Erythroblast (primary cell): ENCODE measurements at regions not wholly inside any gene's neighbourhood (a gene's known extent, or its start where the extent isn't known, plus 50 kb on each side); places are given as distances from the start of the nearest gene placed in this dataset.
"Not testable (repeated sequence)": the region's sequence is repeated elsewhere in the genome, so short reads cannot be mapped to it uniquely, and the experiment has no call there.

Experiments used
- DNase-seq, 2 experiments: peaks; one replicate each; lab custom pipeline; 2025; lab: John Stamatoyannopoulos, UW
- GATA1 ChIP-seq: IDR thresholded peaks from 2 replicates; pipeline ENCODE4 v1.6.1; 2011; ENCODE audit warnings: low read depth, mild to moderate bottlenecking, control low read depth, low read length, moderate library complexity
- POLR2A ChIP-seq: IDR thresholded peaks from 2 replicates; pipeline ENCODE4 v1.6.1; 2011; ENCODE audit warnings: mild to moderate bottlenecking, low read length

DNA sequence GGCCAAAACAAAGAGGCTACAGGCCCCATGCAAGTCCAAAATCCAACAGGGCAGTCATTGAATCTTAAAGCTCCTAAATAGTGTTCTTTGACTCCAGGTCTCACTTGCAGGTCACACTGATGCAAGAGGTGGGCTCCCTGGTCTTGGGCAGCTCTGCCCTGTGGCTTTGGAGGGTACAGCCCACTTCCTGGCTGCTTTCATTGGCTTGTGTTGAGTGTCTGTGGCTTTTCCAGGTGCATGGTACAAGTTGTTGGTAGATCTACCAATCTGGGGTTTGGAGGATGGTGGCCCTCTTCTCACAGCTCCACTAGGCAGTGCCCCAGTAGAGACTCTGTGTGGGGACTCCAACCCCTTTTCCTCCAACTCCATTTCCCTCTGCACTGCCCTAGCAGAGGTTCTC lies 115.8 kb upstream of the ALKAL2 start:
- TF ChIP-seq GATA1: no peak
- no peak for TF ChIP-seq POLR2A
- no peak for DNase-seq

DNA sequence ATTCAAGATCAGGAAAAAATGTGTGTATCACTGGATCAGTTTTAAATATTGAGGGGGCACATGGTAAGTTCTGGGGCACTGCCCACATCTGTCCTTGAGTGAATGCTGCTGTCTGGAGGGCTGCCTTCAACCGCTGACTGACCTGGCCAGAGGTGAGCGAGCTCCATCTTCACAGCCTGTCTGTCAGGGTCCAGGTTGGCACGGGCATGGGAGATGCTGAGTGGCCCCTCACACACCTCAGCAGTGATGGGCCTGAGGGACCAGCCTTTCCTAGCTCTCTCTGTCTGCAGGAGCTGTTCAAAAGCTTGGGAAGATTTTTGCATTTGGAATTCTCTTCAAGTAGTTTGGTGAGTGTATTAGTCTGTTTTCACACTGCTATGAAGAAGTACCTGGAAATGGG lies 114.8 kb upstream of the ALKAL2 start:
- TF ChIP-seq POLR2A: no peak
- no peak for TF ChIP-seq GATA1
- no peak for DNase-seq

DNA sequence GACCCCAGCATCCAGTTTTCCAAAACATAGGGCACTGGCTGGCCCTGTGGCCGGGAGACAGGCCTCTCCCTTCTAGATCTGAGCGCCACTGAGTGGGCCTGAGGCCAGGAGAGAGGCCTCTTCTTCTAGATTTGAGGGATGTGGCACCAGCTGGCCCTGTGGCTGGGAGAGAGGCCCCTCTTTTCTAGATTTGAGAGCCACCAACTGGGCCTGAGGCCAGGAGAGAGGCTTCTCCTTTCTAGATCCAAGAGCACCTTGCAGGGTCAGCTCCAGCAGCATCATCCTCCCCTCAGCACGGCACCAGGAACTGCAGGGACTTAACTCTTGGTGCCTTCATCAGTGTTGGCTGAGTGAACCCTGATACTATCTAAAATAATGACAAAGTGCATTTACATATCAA lies 114.3 kb upstream of the ALKAL2 start:
- TF ChIP-seq POLR2A: no peak
- TF ChIP-seq GATA1: no peak

DNA sequence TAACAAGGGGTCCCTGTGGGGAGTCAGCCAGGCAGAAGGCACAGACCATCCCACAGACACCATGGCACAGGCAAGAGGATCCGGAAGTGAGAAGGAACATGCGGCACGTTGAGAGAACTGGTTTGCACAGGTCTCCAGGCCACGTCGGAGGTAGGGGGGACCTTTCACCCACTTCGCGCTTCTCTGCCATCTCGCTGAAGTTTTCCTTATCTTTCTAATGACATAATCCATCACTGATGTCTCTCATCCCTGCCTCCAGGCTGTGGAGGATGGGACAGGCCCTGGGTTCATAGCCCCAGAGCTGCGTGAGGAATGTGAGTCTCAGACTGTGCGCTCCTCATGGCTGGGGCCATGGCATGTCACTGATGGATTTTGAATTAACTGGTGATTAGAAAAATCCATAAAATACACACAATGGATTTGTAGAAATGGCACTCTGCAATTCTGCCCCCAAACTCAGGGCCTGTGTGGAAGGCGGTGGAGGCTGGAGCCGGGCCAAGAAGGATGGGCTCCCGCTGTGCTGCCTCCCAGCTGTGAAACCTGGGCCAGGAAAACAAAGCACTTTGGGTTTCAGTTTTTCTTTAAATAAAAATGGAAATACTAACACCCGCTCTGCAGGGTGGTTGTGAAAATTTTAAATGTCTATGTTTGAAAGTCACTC lies 113.3 kb upstream of the ALKAL2 start:
- DNase-seq: no peak
- TF ChIP-seq POLR2A: no peak
- TF ChIP-seq GATA1: no peak

More for the DNA sequence above, 114.3 kb upstream of the ALKAL2 start:
- DNase-seq: no peak

DNA sequence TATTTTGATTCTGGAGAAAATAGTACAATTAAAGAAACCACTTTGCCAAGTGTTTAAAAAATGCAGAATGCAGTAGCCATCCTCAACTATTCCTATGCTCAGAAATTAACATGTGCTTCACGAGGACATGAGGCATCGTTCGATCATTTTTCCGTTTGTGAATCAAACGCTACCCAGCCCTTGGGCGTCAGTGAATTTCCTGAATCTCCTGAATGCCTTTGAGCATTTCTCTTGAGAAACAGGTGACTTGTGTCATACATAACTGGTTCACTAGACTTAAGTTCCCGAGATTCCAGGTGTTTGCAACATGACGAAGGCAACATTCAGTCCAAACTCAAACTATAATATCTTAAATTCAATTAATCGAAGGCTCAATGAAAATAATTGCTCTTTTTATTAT lies 110.0 kb upstream of the ALKAL2 start:
- no peak for TF ChIP-seq GATA1
- no peak for TF ChIP-seq POLR2A
- DNase-seq: no peak

DNA sequence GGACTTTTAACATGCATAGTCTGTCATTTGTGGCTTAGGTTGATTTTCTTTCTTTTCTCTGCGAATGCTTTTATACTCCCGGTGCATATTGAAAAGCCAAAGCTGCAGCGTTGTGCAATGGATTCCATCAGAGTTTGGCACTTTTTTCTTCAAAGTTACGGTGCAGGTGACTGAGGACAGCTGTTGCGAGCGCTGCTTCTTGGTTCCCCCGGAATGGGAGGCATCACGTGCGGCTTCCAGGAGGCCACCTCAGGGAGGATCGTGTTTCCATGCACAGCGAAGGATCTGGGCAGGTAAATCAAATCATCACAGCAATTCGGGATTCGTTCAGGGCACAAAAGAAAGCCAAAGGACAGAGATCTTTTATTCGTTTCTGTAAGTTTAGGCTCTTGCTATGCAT lies 109.6 kb upstream of the ALKAL2 start:
- TF ChIP-seq POLR2A (no peak), GATA1 (no peak)

DNA sequence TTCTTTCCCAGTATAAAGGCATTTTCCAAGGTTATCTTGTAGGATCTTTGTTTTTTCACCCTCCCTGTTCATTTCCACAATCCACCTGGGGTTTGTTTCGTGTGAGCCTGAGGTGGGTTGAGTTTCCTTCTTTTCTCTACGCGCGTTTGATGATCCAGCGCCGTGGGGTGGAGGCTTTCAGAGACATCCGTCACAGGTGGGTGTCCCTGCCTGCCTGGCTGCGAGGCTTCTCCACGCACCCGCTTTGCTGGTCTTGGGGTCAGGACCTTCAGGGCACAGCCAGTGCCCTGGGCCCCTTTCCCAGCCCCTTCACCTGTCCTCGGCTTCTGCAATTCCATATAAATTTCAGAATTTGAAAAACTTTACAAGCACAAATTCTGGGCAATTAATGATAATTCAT lies 109.0 kb upstream of the ALKAL2 start:
- no peak for TF ChIP-seq GATA1
- TF ChIP-seq POLR2A: no peak

More for the DNA sequence above, 109.6 kb upstream of the ALKAL2 start:
- DNase-seq: no peak

DNA sequence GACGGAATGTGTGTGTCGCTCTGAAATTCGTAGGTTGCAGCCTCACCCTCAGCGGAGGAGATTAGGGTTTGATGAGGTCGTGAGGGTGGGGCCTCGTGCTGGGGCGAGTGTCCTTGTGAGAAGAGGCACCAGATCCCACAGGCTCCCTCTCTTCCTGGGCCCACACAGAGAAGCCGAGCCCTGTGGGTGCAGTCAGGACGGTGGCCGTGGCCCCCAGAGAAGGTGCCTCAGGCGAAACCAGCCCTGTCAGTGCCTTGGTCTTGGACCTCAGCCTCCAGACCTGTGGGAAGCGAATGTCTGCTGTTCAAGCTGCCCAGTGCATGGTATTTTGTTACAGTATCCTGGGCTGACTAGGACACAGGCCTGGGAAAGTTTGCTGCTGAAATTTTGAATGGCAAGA lies 108.0 kb upstream of the ALKAL2 start:
- no peak for DNase-seq
- TF ChIP-seq GATA1 (no peak), POLR2A (no peak)

More for the DNA sequence above, 109.0 kb upstream of the ALKAL2 start:
- no peak for DNase-seq

DNA sequence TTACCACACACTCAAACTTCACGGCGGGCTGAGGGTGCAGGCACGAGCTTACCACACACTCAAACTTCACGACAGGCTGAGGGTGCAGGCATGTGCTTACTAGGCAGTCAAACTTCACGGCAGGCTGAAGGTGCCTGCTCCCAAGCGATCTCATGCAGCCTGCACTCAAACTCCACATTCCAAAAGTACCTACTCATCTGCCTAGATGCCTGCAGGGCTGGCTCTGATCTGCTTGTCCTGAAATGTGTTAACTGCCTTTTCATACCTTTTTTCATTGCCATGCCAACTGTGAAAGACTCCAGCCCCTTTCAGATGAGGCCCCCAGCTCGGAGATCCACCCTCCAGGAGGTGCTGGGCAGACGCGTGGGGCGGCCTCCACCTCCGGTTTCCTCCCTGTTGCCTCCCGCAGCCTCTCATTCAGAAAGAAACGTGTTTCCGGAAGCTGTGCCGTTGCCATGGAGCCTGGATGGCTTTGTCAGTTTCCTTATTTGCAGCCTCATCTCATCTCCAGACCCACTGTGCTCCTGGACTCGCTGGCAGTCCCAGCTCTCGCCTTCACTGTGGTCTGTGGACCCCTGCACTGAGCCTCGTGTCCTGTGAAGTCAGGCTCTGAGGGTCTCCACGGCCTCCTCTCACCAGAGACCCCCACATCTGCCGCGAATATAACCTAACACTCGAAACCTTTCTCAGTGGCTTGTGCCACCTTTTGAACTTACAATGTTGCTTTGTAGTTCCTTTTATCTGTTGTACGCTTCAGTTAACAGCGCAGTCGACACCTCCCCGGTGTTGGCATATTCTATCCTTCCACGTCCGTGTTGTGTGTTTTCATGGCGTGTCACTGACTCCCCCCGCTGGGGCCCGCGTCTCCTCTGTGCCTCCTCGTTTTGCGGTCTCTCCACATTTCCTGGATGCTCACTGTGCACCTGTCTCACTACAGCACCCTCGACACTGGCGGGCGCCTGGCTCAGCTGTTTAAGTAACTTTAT lies 106.1 kb upstream of the ALKAL2 start:
- TF ChIP-seq POLR2A (no peak), GATA1 (no peak)
- DNase-seq: no peak

DNA sequence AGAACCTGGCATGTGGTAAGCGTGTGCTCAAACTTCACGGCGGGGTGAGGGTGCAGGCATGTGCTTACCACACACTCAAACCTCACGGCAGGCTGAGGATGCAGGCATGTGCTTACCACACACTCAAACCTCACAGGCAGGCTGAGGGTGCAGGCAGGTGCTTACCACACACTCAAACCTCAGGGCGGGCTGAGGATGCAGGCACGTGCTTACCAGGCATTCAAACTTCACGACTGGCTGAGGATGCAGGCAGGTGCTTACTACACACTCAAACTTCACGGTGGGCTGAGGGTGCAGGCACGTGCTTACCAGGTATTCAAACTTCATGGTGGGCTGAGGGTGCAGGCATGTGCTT lies 105.0 kb upstream of the ALKAL2 start:
- no peak for TF ChIP-seq GATA1
- TF ChIP-seq POLR2A: no peak
- DNase-seq: no peak

DNA sequence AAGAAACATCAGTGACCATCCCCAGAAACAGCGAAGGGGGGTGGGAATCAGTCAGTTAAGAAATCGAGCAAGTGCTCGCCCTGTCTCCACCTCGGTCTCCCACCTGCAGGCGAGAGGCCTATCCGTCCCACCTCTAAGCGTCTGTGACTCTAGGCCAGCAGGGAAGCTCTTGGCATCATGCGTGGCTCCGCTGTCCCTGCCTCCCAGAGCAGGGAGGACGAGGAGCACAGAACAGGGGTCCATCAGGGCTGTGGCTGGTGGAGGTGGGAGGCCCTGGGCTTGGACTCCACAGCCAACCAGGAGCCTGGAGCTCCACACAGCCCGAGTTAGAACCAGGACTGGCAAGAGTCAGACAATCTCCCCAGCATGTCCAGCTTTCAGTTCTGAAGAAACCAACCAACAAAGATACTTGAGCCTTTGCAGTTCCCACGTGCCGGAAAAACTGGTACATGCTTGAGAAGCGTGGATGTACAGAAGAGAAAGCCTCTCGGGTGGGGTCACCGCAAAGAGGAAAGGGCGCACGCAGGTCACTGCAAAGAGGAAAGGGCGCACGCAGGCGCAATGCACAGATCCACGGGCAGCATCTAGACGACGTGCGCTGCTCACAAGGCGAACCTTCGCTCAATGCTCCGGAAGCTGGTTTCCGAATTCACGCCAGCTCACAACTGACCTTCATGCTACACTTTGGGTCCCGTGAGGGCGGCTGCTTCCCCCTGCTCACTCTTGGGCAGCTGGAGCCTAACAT lies 104.5 kb upstream of the ALKAL2 start:
- DNase-seq: no peak
- TF ChIP-seq POLR2A (no peak), GATA1 (no peak)

DNA sequence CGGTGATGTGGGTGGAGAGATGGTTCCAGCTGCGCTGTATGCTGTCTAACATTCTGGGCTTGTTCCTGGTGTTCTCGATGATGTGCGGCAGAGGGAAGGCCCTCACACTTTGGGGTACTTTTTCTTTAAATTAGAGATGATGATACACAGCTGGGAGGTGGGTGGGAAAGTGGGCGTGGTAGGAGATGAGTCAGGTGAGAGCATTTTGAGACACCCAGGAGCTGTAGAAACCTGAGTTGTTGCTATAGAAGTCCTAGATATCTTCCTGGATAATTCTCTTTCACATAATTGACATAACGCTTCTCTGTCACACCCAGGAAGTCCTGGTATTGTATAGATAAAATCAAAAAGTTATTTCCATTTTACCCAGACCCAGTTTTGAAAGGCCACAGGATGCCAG lies 103.8 kb upstream of the ALKAL2 start:
- DNase-seq: no peak
- no peak for TF ChIP-seq POLR2A
- no peak for TF ChIP-seq GATA1

DNA sequence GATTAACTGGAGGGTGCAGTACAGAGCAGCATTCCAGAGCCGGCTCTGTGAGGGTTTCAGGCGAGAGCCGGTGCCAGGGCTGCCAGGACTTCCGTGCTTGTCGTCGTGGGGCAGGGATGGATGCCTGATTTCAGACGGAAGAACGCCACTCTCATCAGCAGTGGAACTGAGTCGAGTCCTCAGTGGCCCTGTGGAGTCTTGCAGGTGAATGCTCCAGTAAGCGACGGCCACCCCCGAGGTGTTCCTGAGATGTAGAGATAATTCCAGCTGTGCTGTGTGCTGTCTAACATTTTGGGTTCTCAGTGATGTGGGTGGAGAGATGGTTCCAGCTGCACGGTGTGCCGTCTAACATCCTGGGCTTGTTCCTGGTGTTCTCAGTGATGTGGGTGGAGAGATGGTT lies 103.1 kb upstream of the ALKAL2 start:
- DNase-seq: no peak
- TF ChIP-seq POLR2A (no peak), GATA1 (no peak)

DNA sequence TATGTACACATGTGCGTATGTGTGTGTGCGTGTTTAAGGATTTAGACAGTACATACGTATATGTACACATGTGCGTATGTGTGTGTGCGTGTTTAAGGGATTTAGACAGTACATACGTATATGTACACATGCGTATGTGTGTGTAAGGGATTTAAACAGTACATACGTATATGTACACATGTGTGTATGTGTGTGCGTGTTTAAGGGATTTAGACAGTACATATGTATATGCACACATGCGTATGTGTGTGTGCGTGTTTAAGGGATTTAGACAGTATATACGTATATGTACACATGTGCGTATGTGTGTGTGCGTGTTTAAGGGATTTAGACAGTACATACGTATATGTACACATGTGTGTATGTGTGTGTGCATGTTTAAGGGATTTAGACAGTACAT lies 102.1 kb upstream of the ALKAL2 start:
- not testable (repeated sequence) for DNase-seq

DNA sequence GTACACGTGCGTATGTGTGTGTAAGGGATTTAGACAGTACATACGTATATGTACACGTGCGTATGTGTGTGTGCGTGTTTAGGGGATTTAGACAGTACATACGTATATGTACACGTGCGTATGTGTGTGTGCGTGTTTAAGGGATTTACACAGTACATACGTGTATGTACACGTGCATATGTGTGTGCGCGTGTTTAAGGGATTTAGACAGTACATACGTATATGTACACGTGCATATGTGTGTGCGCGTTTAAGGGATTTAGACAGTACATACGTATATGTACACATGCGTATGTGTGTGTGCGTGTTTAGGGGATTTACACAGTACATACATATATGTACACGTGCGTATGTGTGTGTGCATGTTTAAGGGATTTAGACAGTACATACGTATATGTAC lies 100.9 kb upstream of the ALKAL2 start:
- not testable (repeated sequence) for DNase-seq

DNA sequence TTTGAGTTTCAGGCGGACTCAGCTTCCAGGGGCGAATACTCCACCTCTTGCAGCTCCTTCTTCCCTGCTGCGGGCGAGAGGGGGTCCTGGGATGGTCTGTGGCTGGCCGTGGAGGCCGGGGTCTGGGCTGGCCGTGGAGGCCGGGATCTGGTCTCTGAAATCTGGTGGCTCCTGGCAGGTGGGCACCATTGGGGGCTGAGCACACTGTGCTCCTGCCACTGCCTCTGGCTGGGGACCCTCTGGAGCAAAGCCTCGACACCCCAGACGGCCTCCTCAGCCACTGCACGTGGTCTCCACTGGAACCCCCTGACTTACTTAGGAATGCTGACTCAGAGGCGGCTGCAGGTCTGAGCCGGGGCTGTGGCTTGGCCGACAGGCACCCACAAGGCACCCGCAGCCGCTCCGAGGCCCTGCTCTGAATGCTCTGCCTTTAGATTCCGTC lies 100.1 kb upstream of the ALKAL2 start:
- no peak for TF ChIP-seq POLR2A
- no peak for TF ChIP-seq GATA1

More for the DNA sequence above, 100.1 kb upstream of the ALKAL2 start:
- DNase-seq: no peak
